ENCODE measurements at regions not wholly inside any gene's neighbourhood (a gene's known extent, or its start where the extent isn't known, plus 50 kb on each side); places are given as distances from the start of the nearest gene placed in this dataset.
"Not testable (repeated sequence)": the region's sequence is repeated elsewhere in the genome, so short reads cannot be mapped to it uniquely, and the experiment has no call there.

DNA sequence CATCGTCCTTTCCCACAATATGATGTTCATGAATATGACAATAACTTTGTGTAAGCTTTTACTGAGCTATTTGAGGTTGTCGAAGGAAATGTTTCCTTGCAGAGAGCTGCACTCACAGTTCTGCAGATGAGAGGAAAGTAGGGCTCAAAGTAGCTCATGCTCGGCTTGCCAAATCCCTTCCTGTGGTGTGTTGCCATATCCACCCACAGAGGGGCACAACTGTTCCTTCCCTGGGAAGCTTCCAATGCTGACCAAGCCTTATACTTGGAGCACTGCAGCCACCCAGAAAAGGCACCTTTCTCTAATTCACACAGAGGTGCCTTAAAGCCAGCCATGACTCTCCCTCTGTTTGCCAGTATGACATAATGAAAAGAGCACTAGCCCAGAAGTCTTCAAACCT lies 390.3 kb downstream of the CAAP1 start:
- no peak overlapping the region for H3K4me2 ChIP-seq (ENCODE audit: low read length)
- no peak overlapping the region for H3K9ac ChIP-seq (ENCODE audit: low read length)
- TF ChIP-seq, protein P1, sequence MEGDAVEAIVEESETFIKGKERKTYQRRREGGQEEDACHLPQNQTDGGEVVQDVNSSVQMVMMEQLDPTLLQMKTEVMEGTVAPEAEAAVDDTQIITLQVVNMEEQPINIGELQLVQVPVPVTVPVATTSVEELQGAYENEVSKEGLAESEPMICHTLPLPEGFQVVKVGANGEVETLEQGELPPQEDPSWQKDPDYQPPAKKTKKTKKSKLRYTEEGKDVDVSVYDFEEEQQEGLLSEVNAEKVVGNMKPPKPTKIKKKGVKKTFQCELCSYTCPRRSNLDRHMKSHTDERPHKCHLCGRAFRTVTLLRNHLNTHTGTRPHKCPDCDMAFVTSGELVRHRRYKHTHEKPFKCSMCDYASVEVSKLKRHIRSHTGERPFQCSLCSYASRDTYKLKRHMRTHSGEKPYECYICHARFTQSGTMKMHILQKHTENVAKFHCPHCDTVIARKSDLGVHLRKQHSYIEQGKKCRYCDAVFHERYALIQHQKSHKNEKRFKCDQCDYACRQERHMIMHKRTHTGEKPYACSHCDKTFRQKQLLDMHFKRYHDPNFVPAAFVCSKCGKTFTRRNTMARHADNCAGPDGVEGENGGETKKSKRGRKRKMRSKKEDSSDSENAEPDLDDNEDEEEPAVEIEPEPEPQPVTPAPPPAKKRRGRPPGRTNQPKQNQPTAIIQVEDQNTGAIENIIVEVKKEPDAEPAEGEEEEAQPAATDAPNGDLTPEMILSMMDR (IDR thresholded peaks at IDR 0.05; ENCODE audit: low read length) = no peak
- no peak for TF ChIP-seq EZH2 (IDR thresholded peaks at IDR 0.05; ENCODE audit: borderline replicate concordance, low read length)
- no peak overlapping the region for H2AFZ ChIP-seq (ENCODE audit: low read length)
- H3K9me3 ChIP-seq (ENCODE audit: low read length) = no peaks in the 10 kb centered on the region
- H3K4me1 ChIP-seq (ENCODE audit: insufficient read depth, low read length, severe bottlenecking) = no peaks in the 10 kb centered on the region
- no peaks in the 10 kb centered on the region for H3K27me3 ChIP-seq (ENCODE audit: insufficient read depth, low read length)
- H3K4me3 ChIP-seq (ENCODE audit: low read depth, low read length, poor library complexity, severe bottlenecking) = no peak overlapping the region
- H4K20me1 ChIP-seq (ENCODE audit: insufficient read depth, low read length) = no peaks in the 10 kb centered on the region
- no peak overlapping the region for H3K27ac ChIP-seq (ENCODE audit: low read depth, low read length, poor library complexity, severe bottlenecking)
- H3K79me2 ChIP-seq (ENCODE audit: insufficient read depth, low read length) = no peaks in the 10 kb centered on the region
- H3K9me2 ChIP-seq (ENCODE audit: low read depth, low read length) = no peaks in the 10 kb centered on the region
- no peaks in the 10 kb centered on the region for H3F3A ChIP-seq (ENCODE audit: insufficient read depth, low read length)
- H3K36me3 ChIP-seq (ENCODE audit: insufficient read depth, low read length) = no peaks in the 10 kb centered on the region

DNA sequence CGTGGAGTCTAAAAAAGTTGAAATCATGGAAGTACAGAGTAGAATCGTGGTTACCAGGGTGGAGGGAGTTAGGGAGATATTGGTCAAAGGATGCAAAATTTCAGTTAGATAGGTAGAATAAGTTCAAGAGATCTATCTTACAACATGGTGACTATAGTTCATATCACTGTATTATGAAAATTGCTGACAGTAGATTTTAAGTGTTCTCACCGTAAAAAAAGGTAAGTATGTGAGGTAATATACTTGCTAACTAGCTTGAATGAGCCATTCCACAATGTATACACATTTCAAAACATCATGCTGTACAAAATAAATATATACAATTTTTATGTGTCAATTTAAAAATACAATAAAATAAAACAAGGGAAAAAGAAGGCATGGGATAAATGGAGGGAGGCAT lies 392.1 kb downstream of the CAAP1 start:
- no peaks in the 10 kb centered on the region for H3K9me3 ChIP-seq (ENCODE audit: low read length)
- H3K36me3 ChIP-seq (ENCODE audit: insufficient read depth, low read length) = no peaks in the 10 kb centered on the region
- H3K4me1 ChIP-seq (ENCODE audit: insufficient read depth, low read length, severe bottlenecking) = no peaks in the 10 kb centered on the region
- no peak overlapping the region for H2AFZ ChIP-seq (ENCODE audit: low read length)
- H3K27ac ChIP-seq (ENCODE audit: low read depth, low read length, poor library complexity, severe bottlenecking) = no peak overlapping the region
- no peak overlapping the region for H3K4me2 ChIP-seq (ENCODE audit: low read length)
- H3K9me2 ChIP-seq (ENCODE audit: low read depth, low read length) = no peaks in the 10 kb centered on the region
- no peaks in the 10 kb centered on the region for H3K27me3 ChIP-seq (ENCODE audit: insufficient read depth, low read length)
- H3K4me3 ChIP-seq (ENCODE audit: low read depth, low read length, poor library complexity, severe bottlenecking) = no peak overlapping the region
- no peak overlapping the region for H3K9ac ChIP-seq (ENCODE audit: low read length)
- H3F3A ChIP-seq (ENCODE audit: insufficient read depth, low read length) = no peaks in the 10 kb centered on the region
- TF ChIP-seq EZH2 (IDR thresholded peaks at IDR 0.05; ENCODE audit: borderline replicate concordance, low read length) = no peak
- TF ChIP-seq, protein P1 (IDR thresholded peaks at IDR 0.05; ENCODE audit: low read length) = no peak
- H4K20me1 ChIP-seq (ENCODE audit: insufficient read depth, low read length) = no peaks in the 10 kb centered on the region
- H3K79me2 ChIP-seq (ENCODE audit: insufficient read depth, low read length) = no peaks in the 10 kb centered on the region

DNA sequence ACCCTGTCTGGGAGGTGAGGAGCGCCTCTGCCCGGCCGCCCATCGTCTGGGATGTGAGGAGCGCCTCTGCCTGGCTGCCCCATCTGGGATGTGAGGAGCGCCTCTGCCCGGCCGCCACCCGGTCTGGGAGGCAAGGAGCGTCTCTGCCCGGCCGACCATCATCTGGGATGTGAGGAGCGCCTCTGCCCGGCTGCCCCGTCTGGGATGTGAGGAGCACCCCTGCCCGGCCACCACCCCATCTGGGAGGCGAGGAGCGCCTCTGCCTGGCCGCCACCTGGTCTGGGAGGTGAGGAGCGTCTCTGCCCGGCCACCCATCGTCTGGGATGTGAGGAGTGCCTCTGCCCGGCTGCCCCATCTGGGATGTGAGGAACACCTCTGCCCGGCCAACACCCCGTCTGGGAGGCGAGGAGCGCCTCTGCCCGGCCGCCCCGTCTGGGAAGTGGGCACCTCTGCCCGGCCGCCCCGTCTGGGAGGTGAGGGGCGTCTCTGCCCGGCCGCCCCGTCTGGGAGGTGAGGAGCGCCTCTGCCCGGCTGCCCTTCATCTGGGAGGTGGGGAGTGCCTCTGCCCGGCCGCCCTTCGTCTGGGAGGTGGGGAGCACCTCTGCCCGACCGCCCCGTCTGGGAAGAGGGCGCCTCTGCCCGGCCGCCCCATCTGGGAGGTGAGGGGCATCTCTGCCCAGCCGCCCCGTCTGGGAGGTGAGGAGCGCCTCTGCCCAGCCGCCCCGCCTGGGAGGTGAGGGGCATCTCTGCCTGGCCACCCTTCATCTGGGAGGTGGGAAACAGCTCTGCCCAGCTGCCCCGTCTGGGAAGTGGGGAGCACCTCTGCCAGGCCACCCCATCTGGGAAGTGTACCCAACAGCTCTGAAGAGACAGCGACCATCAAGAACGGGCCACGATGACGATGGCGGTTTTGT lies 399.7 kb downstream of the CAAP1 start:
- H3K9me2 ChIP-seq (ENCODE audit: low read depth, low read length); H3K27ac ChIP-seq (ENCODE audit: low read depth, low read length, poor library complexity, severe bottlenecking); H3K9me3 ChIP-seq (ENCODE audit: low read length); H3K4me2 ChIP-seq (ENCODE audit: low read length); H3K4me1 ChIP-seq (ENCODE audit: insufficient read depth, low read length, severe bottlenecking); H3K27me3 ChIP-seq (ENCODE audit: insufficient read depth, low read length); H3K36me3 ChIP-seq (ENCODE audit: insufficient read depth, low read length); H3F3A ChIP-seq (ENCODE audit: insufficient read depth, low read length); H3K79me2 ChIP-seq (ENCODE audit: insufficient read depth, low read length); H2AFZ ChIP-seq (ENCODE audit: low read length); H4K20me1 ChIP-seq (ENCODE audit: insufficient read depth, low read length); H3K4me3 ChIP-seq (ENCODE audit: low read depth, low read length, poor library complexity, severe bottlenecking); H3K9ac ChIP-seq (ENCODE audit: low read length): not testable (repeated sequence)

DNA sequence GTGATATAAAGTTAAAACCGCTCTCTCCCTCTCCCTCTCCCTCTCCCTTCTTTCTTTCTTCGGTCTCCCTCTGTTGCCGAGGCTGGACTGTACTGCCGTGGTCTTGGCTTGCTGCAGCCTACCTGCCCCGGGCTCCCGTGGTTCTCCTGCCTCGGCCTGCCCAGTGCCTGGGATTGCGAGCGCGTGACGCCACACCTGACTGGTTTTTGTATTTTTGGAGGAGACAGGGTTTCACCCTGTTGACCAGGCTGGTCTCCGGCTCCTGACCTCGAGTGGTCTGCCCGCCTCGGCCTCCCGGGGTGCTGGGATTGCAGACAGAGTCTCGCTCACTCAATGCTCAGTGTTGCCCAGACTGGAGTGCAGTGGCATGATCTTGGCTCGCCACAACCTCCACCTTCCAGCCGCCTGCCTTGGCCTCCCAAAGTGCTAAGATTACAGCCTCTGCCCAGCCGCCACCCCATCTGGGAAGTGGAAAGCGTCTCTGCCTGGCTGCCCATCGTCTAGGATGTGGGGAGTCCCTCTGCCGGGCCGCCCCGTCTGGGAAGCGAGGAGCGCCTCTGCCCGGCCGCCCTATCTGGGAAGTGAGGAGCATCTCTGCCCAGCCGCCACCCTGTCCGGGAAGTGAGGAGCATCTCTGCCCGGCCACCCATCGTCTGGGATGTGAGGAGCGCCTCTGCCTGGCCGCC lies 400.5 kb downstream of the CAAP1 start:
- H2AFZ ChIP-seq (ENCODE audit: low read length) = not testable (repeated sequence)

More for the DNA sequence above, 400.5 kb downstream of the CAAP1 start:
- H3K9ac ChIP-seq (ENCODE audit: low read length); H3K4me2 ChIP-seq (ENCODE audit: low read length); H3K4me1 ChIP-seq (ENCODE audit: insufficient read depth, low read length, severe bottlenecking); H3K27me3 ChIP-seq (ENCODE audit: insufficient read depth, low read length); H3K4me3 ChIP-seq (ENCODE audit: low read depth, low read length, poor library complexity, severe bottlenecking); H3K27ac ChIP-seq (ENCODE audit: low read depth, low read length, poor library complexity, severe bottlenecking); H3K9me2 ChIP-seq (ENCODE audit: low read depth, low read length); H3K79me2 ChIP-seq (ENCODE audit: insufficient read depth, low read length); H4K20me1 ChIP-seq (ENCODE audit: insufficient read depth, low read length); H3K9me3 ChIP-seq (ENCODE audit: low read length); H3K36me3 ChIP-seq (ENCODE audit: insufficient read depth, low read length); H3F3A ChIP-seq (ENCODE audit: insufficient read depth, low read length): not testable (repeated sequence)
